Breast epithelium (tissue), 4 donors: ENCODE measurements at regions not wholly inside any gene's neighbourhood (a gene's known extent, or its start where the extent isn't known, plus 50 kb on each side); places are given as distances from the start of the nearest gene placed in this dataset.
A peak's percentile ranks its signal among the peaks of the same experiment; 100 is the strongest.

Source experiments
- DNase-seq, 2 donors: peaks; one replicate each; pipeline ENCODE4 v3.0.0-alpha.2; 2019; ENCODE audit warnings: low spot score in 2 of 2
- H3K27ac ChIP-seq, 2 donors: fragments of 200-600 bp; sonication (generic) in 1 of 2; one replicate each; pipeline ENCODE4 v1.5.1; 2016 to 2019; ENCODE audit warnings: mild to moderate bottlenecking in 1 of 2
- H3K27me3 ChIP-seq, 2 donors: fragments of 200-600 bp; sonication (generic) in 1 of 2; one replicate each; pipeline versions ENCODE4 v1.5.1 to v1.6.0; 2017 to 2019; ENCODE audit warnings: control low read depth in 1 of 2, mild to moderate bottlenecking in 1 of 2
- H3K36me3 ChIP-seq: fragments of 200-600 bp; one replicate; pipeline ENCODE4 v1.5.1; 2019
- H3K4me1 ChIP-seq, 2 donors: fragments of 200-600 bp; sonication (generic); one replicate each; pipeline ENCODE4 v1.5.1; 2016 to 2019; ENCODE audit warnings: control low read depth in 1 of 2
- H3K4me3 ChIP-seq, 3 donors: fragments of 200-600 bp; sonication (generic); 1 replicate in 2 of 3; 2 replicates in 1 of 3; pipeline ENCODE4 v1.5.1; 2016 to 2019; ENCODE audit warnings: mild to moderate bottlenecking in 3 of 3, moderate library complexity in 2 of 3
- H3K9me3 ChIP-seq, 2 donors: fragments of 200-600 bp; sonication (generic) in 1 of 2; one replicate each; pipeline ENCODE4 v1.5.1; 2016 to 2019; ENCODE audit warnings: control low read depth in 1 of 2
- CTCF ChIP-seq, 3 donors: fragments of 450-650 bp; IDR thresholded peaks; one replicate each; pipeline ENCODE4 v1.5.1; 2016 to 2017; ENCODE audit warnings: antibody characterized with exemption in 3 of 3, mild to moderate bottlenecking in 3 of 3, moderate library complexity in 3 of 3
- POLR2A ChIP-seq: fragments of 450-650 bp; IDR thresholded peaks from one replicate; pipeline ENCODE4 v1.6.1; 2016; ENCODE audit warnings: antibody characterized with exemption, mild to moderate bottlenecking, moderate library complexity
- POLR2AphosphoS5 ChIP-seq, 3 donors: sonication (generic); formaldehyde crosslinking; IDR thresholded peaks; one replicate each; pipeline ENCODE4 v1.6.1; 2017; ENCODE audit warnings: antibody characterized with exemption in 3 of 3
- intact Hi-C: fragments of 100-400 bp; cut with DNase I; formaldehyde crosslinking; loops from one replicate; pipeline ENCODE4 v1.15.1; 2023; ENCODE audit warnings: low total_unique reads

- intact Hi-C loops: no loop called here
- Histone ChIP-seq H3K4me1 (no peaks in the 10 kb centered on the region), H3K27me3 (no peaks in the 10 kb centered on the region), H3K9me3 (peaks cover 0 to 4% of the 10 kb centered on the region in 2 donors), H3K27ac (no peak overlapping the region), H3K36me3 (no peaks in the 10 kb centered on the region), H3K4me3 (no peak overlapping the region)
- no peak for DNase-seq
- TF ChIP-seq POLR2AphosphoS5 (IDR thresholded peaks at IDR 0.05) (no peak), POLR2A (no peak), CTCF (IDR thresholded peaks at IDR 0.05) (no peak)
These were observed 318.6 kb upstream of the NT5C1B start for GRCh38 chr2:18907937-18908336.

- Histone ChIP-seq H3K27me3 (no peaks in the 10 kb centered on the region), H3K9me3 (peaks cover 0 to 4% of the 10 kb centered on the region in 2 donors), H3K4me1 (no peaks in the 10 kb centered on the region), H3K4me3 (no peak overlapping the region), H3K27ac (no peak overlapping the region), H3K36me3 (no peaks in the 10 kb centered on the region)
- TF ChIP-seq CTCF (IDR thresholded peaks at IDR 0.05) (no peak), POLR2AphosphoS5 (IDR thresholded peaks at IDR 0.05) (no peak), POLR2A (no peak)
- intact Hi-C loops: no loop called here
- no peak for DNase-seq
These were observed 318.1 kb upstream of the NT5C1B start for GRCh38 chr2:18907508-18907907.

GRCh38 chr2:18903750-18904149, 314.4 kb upstream of the NT5C1B start:
- Histone ChIP-seq H3K27me3 (no peaks in the 10 kb centered on the region), H3K36me3 (no peaks in the 10 kb centered on the region), H3K9me3 (peaks cover 0 to 4% of the 10 kb centered on the region in 2 donors), H3K4me1 (peaks cover 0 to 4% of the 10 kb centered on the region in 2 donors), H3K4me3 (no peak overlapping the region), H3K27ac (no peak overlapping the region)
- intact Hi-C loops: no loop called here
- TF ChIP-seq CTCF (IDR thresholded peaks at IDR 0.05) (no peak), POLR2AphosphoS5 (IDR thresholded peaks at IDR 0.05) (no peak), POLR2A (no peak)
- no peak for DNase-seq

GRCh38 chr2:18901242-18901641, 311.9 kb upstream of the NT5C1B start:
- Histone ChIP-seq H3K4me1 (peaks cover 0 to 4% of the 10 kb centered on the region in 2 donors), H3K9me3 (peaks cover 0 to 4% of the 10 kb centered on the region in 2 donors), H3K27ac (peak overlapping the region; percentile 59 to 73), H3K27me3 (no peaks in the 10 kb centered on the region), H3K36me3 (no peaks in the 10 kb centered on the region), H3K4me3 (no peak overlapping the region)
- no peak for DNase-seq
- intact Hi-C loops: no loop called here
- TF ChIP-seq POLR2AphosphoS5 (IDR thresholded peaks at IDR 0.05) (no peak), POLR2A (no peak), CTCF (IDR thresholded peaks at IDR 0.05) (no peak)

GRCh38 chr2:18900691-18901141, 311.3 kb upstream of the NT5C1B start:
- TF ChIP-seq POLR2AphosphoS5 (IDR thresholded peaks at IDR 0.05) (peak in 1 of 3 donors; percentile 29), CTCF (IDR thresholded peaks at IDR 0.05) (no peak)
- intact Hi-C loops: no loop called here
- Histone ChIP-seq H3K4me3 (no peak overlapping the region), H3K36me3 (no peaks in the 10 kb centered on the region), H3K27me3 (no peaks in the 10 kb centered on the region), H3K4me1 (peaks cover 0 to 4% of the 10 kb centered on the region in 2 donors), H3K9me3 (no peaks in the 10 kb centered on the region), H3K27ac (peak overlapping the region; percentile 59 to 73)
- no peak for DNase-seq
